ENCODE measurements at regions not wholly inside any gene's neighbourhood (a gene's known extent, or its start where the extent isn't known, plus 50 kb on each side); places are given as distances from the start of the nearest gene placed in this dataset.

GRCh38 chr9:13677801-13678200 is 398.3 kb upstream of the MPDZ start:
- no peak overlapping the region for H3K27ac ChIP-seq
- ChIA-PET POLR2A (no interaction called here), CTCF (no interaction called here)
- TF ChIP-seq HES2 (IDR thresholded peaks at IDR 0.05) (no peak), MYC (IDR thresholded peaks at IDR 0.05; ENCODE audit: borderline replicate concordance, low read length) (no peak), FOSL2 (IDR thresholded peaks at IDR 0.05) (no peak), FOSL2 (CRISPR knock-in tag; IDR thresholded peaks at IDR 0.05) (no peak), SREBF2 (IDR thresholded peaks at IDR 0.05) (no peak), TFCP2L1 (CRISPR knock-in tag; IDR thresholded peaks at IDR 0.05) (no peak), EHF (CRISPR knock-in tag; IDR thresholded peaks at IDR 0.05) (no peak), ELK1 (IDR thresholded peaks at IDR 0.05; ENCODE audit: low read depth, low read length) (no peak), MAFK (IDR thresholded peaks at IDR 0.05; ENCODE audit: partially characterized antibody) (no peak), HDAC2 (IDR thresholded peaks at IDR 0.05) (no peak), POLR2A (IDR thresholded peaks at IDR 0.05; ENCODE audit: low read length) (no peak), ZFP36 (IDR thresholded peaks at IDR 0.05; ENCODE audit: borderline replicate concordance, partially characterized antibody) (no peak), HOXB13 (CRISPR knock-in tag; IDR thresholded peaks at IDR 0.05; ENCODE audit: low read depth) (no peak), CBX2 (IDR thresholded peaks at IDR 0.05; ENCODE audit: borderline replicate concordance, low read depth) (no peak), CHD2 (IDR thresholded peaks at IDR 0.05; ENCODE audit: low read length, partially characterized antibody) (no peak)
- TF ChIP-seq, protein P1, sequence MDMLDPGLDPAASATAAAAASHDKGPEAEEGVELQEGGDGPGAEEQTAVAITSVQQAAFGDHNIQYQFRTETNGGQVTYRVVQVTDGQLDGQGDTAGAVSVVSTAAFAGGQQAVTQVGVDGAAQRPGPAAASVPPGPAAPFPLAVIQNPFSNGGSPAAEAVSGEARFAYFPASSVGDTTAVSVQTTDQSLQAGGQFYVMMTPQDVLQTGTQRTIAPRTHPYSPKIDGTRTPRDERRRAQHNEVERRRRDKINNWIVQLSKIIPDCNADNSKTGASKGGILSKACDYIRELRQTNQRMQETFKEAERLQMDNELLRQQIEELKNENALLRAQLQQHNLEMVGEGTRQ (IDR thresholded peaks at IDR 0.05), result no peak
- H3K9me3 ChIP-seq, result no peaks in the 10 kb centered on the region
- ATAC-seq (no peak), FAIRE-seq (no peak), DNase-seq (ENCODE audit: low read depth in 1 of 2, low spot score in 1 of 2) (no peak)
- H3K4me3 ChIP-seq, result no peak overlapping the region
- no peak overlapping the region for H3K4me2 ChIP-seq
- no peaks in the 10 kb centered on the region for H3K4me1 ChIP-seq
- WGBS (ENCODE audit: missing lambda C conversion rate), result 0% methylated on average over 1 of the region's 1 CpG

GRCh38 chr9:13675638-13676000 is 396.1 kb upstream of the MPDZ start:
- Histone ChIP-seq H3K4me1 (no peaks in the 10 kb centered on the region), H3K9me3 (no peaks in the 10 kb centered on the region), H3K4me3 (no peak overlapping the region), H3K4me2 (no peak overlapping the region), H3K27ac (no peak overlapping the region)
- TF ChIP-seq ATOH8 (CRISPR knock-in tag; IDR thresholded peaks at IDR 0.05; ENCODE audit: low read depth) (no peak), TP53 (CRISPR knock-in tag; IDR thresholded peaks at IDR 0.05) (no peak), BHLHE40 (IDR thresholded peaks at IDR 0.05; ENCODE audit: low read depth, low read length) (no peak), HDAC2 (IDR thresholded peaks at IDR 0.05) (no peak), NFE2L2 (conservative IDR thresholded peaks at IDR 0.05; ENCODE audit: low read length) (no peak), SMC3 (IDR thresholded peaks at IDR 0.05) (no peak)
- TF ChIP-seq, protein P2, sequence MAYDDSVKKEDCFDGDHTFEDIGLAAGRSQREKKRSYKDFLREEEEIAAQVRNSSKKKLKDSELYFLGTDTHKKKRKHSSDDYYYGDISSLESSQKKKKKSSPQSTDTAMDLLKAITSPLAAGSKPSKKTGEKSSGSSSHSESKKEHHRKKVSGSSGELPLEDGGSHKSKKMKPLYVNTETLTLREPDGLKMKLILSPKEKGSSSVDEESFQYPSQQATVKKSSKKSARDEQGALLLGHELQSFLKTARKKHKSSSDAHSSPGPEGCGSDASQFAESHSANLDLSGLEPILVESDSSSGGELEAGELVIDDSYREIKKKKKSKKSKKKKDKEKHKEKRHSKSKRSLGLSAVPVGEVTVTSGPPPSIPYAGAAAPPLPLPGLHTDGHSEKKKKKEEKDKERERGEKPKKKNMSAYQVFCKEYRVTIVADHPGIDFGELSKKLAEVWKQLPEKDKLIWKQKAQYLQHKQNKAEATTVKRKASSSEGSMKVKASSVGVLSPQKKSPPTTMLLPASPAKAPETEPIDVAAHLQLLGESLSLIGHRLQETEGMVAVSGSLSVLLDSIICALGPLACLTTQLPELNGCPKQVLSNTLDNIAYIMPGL (CRISPR knock-in tag; IDR thresholded peaks at IDR 0.05; ENCODE audit: borderline replicate concordance), result no peak
- ChIA-PET CTCF (no interaction called here), POLR2A (no interaction called here)
- FAIRE-seq, result no peak
- no peak for ATAC-seq
- DNase-seq (ENCODE audit: low read depth in 1 of 2, low spot score in 1 of 2), result no peak
- 3% methylated on average over 2 of the region's 2 CpGs for WGBS (ENCODE audit: missing lambda C conversion rate)

Data from A549 (cell line).